ENCODE measurements at regions not wholly inside any gene's neighbourhood (a gene's known extent, or its start where the extent isn't known, plus 50 kb on each side); places are given as distances from the start of the nearest gene placed in this dataset.

GRCh38 chr2:235311044-235311443, 182.8 kb upstream of the AGAP1 start:
- no peak for ATAC-seq

DNA sequence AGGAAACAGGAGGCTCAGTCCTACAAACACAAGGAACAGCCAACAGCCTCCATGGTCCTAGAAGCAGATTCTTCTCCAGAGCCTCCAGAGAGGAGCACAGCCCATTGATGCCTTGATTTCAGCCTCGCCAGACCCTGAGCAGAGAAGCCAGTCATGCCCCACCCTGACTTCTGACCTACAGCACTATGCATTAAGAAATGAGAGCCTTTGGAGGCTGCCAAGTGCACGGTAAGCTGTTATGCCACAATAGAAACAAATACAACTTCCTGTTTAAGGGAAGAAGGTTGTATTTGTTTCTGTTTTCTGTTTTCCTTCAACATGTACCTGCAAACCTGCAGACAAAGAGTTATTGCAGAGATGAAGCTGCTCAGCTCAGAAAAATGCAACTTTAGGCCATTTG, 181.3 kb upstream of the AGAP1 start:
- ATAC-seq, result no peak

- ATAC-seq, result no peak
Observed at GRCh38 chr2:235314371-235314930, 179.4 kb upstream of the AGAP1 start.

DNA sequence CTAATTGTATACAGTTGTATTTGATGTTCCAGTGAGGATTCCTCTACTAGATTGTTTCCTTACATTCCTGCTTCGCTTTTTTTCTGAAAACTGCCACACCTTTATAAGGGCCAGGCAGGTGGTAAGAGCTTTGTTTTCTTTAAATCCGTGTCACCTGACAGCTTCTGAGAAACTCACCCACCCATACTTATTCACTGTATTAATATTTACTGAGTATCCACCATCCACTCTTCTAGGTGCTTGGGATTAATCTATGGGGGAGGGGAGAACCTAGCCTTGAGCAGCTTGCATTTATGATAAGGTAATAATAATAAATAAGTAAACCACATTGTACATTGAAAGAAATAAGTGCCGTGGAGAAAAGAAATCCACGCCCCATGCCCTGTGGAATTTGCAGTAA, 174.7 kb upstream of the AGAP1 start:
- no peak for ATAC-seq

- ATAC-seq, result no peak
Observed at GRCh38 chr2:235320326-235320725, 173.5 kb upstream of the AGAP1 start.

DNA sequence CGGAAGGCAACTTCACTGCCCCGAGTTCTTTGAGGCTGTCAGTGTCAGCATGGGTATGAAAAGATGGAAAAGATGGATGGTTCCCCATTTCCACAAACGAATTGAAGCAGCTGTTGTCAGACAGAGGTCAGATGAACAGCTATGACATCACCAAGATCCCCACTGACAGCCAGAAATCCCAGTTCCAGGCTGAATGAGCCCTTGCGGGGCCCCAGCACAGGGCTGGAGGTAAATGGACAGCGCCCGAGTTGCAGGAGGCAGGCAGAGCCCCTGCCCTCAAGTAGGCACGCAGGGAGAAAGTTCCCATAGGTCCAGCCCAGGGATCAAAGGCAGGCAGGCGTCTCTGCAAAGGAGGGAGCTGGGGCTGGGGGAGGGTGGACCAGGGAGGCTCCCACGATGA, 169.5 kb upstream of the AGAP1 start:
- no peak for ATAC-seq

DNA sequence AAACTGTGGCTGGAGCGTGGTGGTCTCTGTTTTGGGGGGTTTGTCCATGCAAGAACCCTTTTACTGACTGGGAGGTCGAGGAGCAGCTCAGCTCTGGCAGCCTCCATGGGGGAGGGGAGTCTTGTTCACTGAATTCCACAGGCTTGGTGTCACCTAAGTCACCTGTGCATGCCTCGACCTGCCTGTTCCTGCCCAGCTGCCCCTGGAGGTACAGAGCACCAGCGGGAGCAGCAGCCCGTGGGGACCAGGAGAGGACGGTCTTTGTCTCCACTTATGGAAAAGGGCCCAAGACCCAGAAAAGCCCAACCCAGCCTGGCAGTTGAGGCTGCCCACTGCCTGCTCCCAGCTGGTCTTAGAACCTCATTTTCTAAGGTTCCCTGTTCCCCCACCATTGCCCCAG, 168.7 kb upstream of the AGAP1 start:
- no peak for ATAC-seq

DNA sequence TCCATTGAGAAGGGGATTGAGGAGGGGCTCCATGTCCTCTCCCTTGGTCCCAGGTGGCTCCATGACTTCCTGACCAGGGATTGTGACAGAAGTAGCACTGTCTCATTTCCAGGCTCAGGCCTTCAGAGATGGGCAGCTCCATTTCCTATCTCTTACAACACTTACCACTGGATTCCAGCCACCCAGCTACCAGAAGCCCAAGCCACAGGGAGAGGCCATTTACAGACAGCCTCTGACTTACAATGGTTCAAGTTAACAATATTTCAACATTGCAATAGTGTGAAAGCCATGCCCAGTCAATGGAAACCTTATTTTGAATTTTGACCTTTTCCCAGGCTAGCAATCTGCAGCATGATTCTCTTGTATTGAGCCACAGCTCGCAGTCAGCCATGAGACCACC, 164.9 kb upstream of the AGAP1 start:
- ATAC-seq, result no peak

GRCh38 chr2:235330775-235331451, 162.9 kb upstream of the AGAP1 start:
- ATAC-seq, result no peak

- no peak for ATAC-seq
Observed at GRCh38 chr2:235332240-235332890, 161.5 kb upstream of the AGAP1 start.

DNA sequence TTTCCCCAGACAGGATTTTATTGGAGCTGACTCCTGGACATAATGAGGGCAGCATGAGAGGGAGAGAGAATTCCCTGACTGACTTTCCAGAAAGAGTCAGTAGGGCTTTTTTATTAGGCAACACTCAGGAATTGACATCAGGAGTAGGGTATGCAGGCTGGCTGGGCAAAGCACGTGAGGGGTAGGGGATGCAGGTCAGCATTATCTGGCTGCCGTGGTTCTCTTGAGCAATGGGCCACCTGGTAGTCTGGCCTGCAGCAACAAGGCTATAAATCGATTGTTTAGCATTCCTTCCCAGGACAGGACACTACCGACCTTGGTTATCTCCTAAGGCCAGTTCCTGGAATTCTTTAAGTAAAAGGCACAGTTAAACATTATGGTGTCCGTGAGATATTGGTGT, 160.8 kb upstream of the AGAP1 start:
- no peak for ATAC-seq

GRCh38 chr2:235334179-235334578, 159.7 kb upstream of the AGAP1 start:
- no peak for ATAC-seq

DNA sequence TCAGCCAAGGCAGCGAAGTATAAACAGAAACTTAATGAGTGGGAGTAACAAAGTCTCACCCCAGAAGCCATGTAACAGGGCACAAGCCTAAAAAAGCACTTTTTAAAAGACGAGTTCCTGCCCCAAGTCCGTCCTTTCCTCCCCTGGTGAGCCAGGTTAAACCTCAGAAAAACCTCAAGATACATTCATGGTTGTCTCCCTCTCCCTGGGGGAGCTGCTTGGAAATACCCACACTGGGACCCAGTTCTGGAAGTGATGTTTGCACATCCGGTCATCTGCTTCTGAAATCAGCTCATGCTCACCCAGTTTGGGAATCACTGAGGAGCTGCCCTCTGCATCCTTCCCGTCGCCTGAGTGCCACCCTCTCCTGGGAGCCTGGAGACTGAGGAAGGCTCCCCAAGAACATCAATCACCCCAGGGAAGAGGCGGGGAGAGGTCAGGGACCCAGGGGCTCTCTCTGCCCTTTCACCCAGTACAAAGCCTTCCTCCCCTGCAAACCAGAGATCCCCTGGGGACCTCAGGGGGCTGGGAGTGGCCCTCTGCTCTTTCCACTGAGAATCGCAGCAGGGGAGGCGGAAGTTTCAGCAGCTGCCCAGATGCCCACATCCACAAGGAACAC, 150.6 kb upstream of the AGAP1 start:
- no peak for ATAC-seq

DNA sequence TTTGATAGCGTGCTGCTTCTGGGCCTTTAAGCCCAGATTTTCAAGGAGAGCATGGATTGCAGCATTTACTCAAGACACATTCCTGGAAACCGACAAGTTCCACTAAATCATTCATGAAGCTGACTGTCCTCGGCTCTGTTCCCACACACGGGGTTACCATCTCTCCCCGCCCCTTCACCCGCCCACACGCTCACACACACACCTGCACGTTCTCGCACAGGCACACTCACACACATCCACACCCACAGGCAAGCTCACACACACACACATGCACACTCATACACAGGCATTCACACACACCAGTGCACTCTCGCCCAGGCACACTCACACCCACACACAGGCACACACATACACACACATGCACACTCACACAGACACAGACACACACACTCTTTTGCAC, 150.0 kb upstream of the AGAP1 start:
- ATAC-seq, result no peak

DNA sequence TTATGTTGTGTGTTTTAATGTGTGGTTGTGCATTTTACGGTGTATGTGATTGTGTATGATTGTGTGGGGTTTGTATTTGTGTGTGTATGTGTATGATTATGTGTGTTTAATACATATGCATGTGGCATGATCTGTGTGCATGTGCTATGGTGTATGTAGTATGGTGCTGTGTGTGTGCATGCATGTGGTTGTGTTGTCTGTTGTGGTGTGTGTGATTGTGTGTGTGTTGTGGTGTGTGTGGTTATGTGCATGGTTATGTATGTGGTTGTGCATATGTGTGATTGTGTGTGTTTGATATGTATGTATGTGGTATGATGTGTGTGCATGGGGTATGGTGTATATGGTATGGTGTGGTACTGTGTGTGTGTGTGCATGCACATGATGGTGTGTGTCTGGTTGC, 148.1 kb upstream of the AGAP1 start:
- no peak for ATAC-seq

GRCh38 chr2:235347691-235348090, 146.2 kb upstream of the AGAP1 start:
- no peak for ATAC-seq

DNA sequence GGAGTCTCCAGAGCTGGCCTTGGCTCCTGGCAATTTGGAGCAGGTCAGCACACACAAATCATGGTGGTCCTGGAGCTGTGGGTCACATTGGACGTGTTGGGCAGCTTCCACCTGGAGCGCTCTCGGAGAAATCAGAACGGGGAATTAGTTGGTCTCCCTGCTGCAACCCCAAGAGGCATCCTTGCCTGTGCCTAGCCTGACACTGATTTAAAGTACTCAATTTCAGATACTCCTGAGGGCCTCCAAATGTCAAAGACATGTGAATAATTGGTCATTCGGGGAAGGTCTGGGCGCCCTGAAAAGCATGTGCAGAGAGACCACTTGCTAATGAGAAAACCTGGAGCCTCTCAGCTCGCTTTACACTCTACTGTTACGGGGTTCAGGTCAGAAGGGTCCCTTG, 145.5 kb upstream of the AGAP1 start:
- ATAC-seq, result no peak

DNA sequence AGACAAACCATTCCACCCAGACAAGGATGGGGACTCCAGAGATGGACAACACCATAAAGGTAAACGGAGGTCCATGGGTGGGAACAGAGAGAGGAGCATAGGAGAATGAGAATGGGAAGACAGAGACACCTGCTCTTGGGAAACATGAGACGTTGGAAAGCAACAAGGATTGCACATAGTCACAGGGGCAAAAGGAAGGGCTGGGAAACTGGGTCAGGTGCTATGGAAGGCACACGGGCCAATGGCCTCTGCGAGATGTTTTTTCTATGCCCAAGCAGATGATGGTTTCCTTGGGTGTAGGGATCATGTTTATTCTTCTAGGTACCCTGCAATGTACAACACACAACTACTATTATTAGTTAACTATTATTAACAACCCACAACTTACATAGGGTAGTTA, 143.6 kb upstream of the AGAP1 start:
- ATAC-seq, result no peak

DNA sequence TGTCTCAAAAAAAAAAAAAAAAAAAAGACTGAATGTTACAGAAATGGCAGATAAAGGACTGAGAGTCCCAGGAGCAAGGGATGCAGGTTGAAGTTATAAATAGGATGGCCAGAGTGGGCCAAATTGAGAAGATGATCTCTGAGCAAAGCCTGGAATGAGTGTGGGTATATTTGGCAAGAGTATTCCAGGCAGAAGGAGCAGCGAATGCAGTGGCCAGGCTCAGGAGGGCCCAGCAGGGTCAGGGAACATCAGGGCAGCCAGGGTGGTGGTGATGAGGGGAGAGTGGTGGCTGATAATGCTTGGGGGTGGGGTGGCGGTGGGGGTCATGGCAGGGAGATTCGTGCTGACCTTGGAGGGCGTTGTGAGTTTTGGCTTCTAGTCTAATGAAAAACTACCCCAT, 141.3 kb upstream of the AGAP1 start:
- no peak for ATAC-seq

GRCh38 chr2:235357881-235358280, 136.0 kb upstream of the AGAP1 start:
- no peak for ATAC-seq

DNA sequence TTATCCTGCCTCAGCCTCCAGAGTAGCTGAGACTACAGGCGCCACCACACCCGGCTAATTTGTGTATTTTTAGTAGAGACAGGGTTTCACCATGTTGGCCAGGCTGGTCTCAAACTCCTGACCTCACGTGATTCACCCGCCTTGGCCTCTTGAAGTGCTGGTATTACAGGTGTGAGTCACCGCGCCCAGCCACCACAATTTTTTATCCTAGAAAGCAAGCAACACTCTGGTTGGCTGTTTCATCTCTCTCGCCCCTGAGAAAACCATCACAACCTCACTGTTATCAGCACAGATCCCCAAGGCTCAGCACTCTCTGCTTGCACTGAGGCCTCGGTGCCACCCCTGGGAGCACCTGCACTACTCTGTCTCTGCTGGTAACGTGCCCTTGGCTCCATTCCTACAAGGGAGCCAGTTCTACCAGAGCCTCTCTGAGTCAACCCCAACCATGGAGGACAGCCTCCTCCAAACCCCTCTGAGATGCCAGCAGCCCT, 134.8 kb upstream of the AGAP1 start:
- ATAC-seq, result no peak

GRCh38 chr2:235360446-235360845, 133.4 kb upstream of the AGAP1 start:
- no peak for ATAC-seq

DNA sequence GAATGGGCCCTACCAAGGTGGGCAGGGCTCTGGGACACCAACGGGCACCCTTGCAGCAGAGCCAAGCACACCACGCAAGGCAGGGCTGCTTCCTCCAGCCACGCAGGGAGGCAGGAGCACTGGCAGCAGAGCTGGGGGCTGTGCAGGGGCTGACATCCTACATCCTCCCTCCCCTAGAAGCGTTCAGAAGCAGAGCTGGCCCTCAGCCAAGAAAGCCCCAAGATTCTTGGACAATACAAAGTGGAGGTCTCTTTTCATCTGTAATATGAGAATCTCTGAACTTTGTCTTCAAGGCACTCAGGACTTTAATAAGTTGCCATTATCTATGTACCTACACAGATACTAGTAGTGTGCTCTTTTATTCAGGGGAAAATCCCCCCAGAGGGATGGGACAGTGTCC, 128.1 kb upstream of the AGAP1 start:
- ATAC-seq, result no peak

- ATAC-seq, result no peak
Observed at GRCh38 chr2:235366390-235366789, 127.5 kb upstream of the AGAP1 start.

Data from activated CD4-positive, CD25-positive, alpha-beta regulatory T cell treated with anti-CD3 and anti-CD28 coated beads, Interleukin-2, amount 50 U/mL, for 24 hours (primary cell).